NCI-H524 (cell line): ENCODE measurements at regions not wholly inside any gene's neighbourhood (a gene's known extent, or its start where the extent isn't known, plus 50 kb on each side); places are given as distances from the start of the nearest gene placed in this dataset.
"Not testable (repeated sequence)": the region's sequence is repeated elsewhere in the genome, so short reads cannot be mapped to it uniquely, and the experiment has no call there.

Source experiments
- DNase-seq, 2 experiments: peaks; one replicate each; lab custom pipeline; 2025; lab: John Stamatoyannopoulos, UW

DNA sequence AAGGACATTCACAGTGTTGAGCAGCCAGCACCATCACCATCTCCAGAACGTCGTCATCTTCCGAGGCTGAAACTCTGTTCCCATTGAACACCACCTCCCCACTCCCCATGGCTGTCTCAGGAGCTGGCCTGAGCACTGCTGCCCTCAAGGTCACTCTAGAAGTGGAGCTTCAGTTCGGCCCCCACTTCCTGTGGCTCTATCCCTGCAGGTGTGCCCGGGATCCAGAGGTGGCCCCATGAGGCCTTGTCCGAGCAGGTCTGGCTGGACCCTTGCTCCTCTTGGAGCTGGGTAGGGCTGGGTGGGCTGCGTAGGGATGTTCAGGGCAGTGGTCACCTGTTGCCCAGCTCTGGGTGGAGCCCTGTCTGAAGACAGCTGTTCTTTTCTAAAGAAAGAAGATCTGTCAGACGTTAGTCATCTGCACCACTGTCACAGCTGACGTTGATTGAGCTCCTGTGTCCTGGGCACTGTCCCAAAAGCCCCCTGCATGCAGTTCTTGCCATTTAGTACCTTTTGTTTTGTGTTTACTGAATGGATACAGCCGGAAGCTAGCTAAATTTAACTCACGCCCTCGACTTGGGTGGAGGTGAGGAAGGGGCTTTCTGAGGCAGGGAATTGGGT lies 75.5 kb upstream of the CLDN5 start:
- DNase-seq: no peak

DNA sequence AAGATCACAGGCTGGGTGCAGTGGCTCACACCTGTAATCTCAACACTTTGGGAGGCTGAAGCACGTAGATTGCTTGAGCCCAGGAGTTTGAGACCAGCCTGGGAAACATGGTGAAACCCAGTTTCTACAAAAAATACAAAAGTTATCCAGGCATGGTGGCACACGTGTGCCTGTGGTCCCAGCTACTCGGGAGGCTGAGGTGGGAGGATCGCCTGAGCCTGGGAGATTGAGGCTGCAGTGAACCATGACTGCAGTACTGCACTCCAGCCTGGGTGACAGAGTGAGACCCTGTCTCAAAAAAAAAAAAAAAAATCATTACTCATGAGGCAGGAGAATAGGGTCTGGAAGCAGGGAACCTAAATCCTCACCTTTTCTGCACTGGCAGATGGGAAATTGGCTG lies 79.1 kb upstream of the CLDN5 start:
- DNase-seq: not testable (repeated sequence)

- DNase-seq: no peak
Observed at GRCh38 chr22:19603767-19604166, 79.6 kb upstream of the CLDN5 start.

DNA sequence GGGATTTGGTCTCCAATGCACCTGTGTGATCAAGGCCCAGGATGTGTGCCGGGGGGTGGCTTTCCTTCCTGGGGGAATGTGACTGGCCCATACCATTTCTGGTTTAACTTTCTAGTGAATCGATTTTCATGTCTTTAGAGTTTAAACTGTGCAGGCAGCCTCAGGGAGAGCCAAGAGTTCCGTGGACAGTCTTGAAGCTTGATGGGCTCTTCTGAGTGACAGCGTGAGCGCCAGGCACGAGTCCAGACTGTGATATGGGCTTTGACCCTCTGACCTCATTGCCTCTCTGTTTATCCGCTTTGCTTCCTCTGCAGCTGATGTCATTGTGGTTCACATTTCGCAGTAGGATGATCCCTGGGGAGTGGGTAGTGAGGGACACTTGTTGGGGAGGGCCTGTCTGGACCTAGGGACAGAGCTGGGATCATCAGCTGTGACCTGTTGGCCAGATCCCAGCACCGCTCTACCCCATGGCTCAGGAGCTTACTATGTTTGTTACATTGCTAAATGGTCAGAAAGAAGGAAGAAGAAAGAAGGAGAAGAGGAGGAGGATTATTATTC lies 80.6 kb upstream of the CLDN5 start:
- DNase-seq: no peak

- no peak for DNase-seq
Observed at GRCh38 chr22:19605508-19606331, 81.5 kb upstream of the CLDN5 start.

GRCh38 chr22:19606332-19607191 lies 82.4 kb upstream of the CLDN5 start:
- no peak for DNase-seq

- DNase-seq: no peak
Observed at GRCh38 chr22:19607192-19608002, 83.2 kb upstream of the CLDN5 start.

- DNase-seq: no peak
Observed at GRCh38 chr22:19608003-19608690, 83.9 kb upstream of the CLDN5 start.

GRCh38 chr22:19609753-19610152 lies 85.5 kb upstream of the CLDN5 start:
- DNase-seq: not testable (repeated sequence)

DNA sequence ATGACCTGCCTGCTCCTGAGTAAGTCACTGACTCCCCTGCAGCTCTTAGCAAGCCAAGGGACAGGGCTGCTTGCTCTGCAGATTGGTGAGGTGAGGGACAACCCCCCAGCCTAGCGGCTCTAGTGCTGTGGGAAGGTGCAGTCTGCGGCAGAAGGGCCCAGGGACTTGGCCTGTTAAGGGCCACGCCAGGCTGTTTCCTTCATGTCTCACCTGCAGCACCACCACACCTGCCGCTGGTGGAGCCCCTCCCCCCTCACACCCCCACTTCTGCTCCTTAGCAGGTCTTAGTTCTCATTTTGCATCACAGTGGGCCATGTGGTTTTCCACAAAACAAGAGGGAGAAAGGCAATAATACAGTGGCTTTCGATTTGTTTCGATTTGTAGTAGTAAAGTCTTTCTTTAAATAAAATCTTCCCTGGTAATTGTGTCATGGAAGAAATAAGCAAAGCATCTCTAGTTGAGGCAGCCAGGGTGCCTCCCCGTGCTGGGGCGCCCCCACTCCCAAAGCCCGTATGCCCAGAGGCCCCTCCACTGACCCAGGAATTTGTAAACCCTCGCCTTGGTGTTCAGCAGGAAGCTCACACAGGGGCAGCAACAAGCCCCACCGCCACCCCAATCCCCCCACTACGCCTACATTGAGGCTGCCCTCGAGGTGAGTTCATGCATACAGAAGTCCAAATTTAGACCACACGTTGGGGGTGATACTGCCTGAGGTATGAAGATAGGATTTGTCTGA lies 86.5 kb upstream of the CLDN5 start:
- DNase-seq: no peak

DNA sequence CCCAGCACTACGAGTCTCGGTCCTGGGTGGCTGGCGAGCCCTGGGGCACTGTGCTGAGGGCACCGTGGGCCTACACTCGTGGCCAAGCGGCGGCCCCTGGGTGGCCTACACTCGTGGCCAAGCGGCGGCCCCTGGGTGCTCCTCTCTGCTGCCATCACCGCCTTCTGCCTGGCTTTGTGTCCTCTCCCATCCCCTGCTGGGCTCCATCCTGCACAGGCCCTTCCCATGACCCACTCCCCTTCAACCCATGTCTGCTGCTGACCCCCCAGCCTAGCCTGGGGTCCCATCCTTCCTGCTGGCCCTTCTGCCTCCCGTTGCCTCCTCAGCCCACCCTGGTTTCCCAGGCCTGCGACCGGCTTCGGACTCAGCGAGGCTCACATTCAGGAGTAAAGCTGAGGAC lies 87.4 kb upstream of the CLDN5 start:
- DNase-seq: no peak

- no peak for DNase-seq
Observed at GRCh38 chr22:19612866-19613572, 88.8 kb upstream of the CLDN5 start.

DNA sequence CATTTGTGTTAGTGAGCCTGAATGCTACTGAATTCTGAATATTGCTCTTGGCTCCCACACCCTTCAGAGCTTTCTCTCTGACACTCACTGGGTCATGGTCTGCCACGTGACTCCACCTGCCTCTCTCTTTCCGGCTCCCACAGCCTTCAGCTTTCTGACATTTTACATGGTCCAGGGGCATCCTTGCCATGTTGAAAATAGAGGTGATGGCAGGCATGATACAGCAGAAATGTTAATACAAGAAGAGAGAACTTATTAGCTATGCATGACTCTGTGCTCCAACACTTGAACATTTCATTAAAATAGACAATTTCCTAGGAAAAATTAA lies 90.3 kb upstream of the CLDN5 start:
- no peak for DNase-seq

GRCh38 chr22:19615001-19615461 lies 90.8 kb upstream of the CLDN5 start:
- DNase-seq: peak in 1 of 2 experiments; percentile 7

DNA sequence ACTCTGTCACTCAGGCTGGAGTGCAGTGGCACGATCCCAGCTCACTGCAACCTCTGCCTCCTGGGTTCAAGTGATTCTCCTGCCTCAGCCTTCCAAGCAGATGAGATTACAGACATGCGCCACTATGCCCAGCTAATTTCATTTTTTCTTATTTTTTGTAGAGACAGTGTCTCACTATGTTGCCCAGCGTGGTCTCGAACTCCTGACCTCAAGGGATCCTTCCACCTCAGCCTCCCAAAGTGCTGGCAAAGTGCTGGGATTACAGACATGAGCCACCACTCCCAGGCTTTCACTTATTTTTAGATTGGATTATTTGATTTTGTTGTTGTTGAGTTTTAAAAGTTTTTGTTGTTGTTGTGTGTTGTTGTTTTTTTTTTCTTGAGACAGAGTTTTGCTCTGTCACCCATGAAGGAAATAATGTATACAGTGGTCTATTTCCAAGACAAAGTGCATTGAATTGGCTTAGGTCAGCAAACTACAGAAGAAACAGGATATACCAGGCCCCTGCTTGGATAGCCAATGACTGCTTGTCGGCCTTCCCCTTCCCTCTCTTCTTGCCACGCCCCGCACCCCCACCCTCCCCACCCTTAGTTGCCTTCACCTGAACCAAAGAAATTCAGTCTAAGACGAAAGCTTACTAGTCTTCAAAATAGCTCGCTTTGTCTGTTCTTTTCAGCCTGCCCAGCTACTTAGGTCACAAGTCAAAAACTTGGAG lies 91.8 kb upstream of the CLDN5 start:
- no peak for DNase-seq

DNA sequence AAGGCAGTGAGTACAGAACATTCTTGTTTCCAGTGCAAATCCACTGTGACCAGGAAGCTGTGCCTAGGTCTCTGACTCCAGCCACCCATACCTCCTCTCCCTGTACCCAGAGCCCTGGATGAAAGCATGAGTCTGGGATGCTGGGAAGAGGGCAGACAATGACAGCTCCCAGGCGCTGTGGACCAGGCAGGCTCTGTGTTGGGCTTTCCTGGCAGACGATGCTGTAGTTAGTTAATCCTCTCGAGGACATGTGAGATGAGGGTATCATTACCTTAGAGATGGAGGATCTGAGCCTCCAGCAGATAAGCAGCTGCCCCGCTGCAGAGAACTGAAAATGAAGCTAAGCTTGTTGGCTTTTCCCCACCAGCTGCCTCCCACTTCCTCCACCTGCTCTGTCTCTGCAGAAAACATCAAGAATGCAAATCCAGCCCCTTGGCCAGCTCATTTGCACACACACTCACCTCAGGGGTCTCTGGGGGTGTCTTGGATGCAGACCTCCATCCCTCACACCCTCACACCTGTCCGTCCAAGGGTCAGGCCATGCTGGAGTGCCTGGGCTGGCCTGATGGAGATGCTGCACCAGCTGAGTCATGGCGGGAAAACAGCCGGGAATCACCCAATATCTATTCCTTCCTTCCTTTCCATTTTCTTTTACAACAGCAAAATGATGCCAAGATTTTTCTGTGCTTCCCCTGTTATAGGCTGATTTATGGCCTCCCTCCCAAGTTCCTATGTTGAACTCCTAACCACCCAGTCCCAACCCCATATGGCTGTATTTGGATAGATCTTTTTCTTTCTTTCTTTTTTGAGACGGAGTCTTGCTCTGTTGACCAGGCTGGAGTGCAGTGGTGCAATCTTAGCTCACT lies 94.9 kb upstream of the SEPTIN5 start:
- DNase-seq: peak; percentile 88 to 97

- DNase-seq: peak in 1 of 2 experiments; percentile 30
Observed at GRCh38 chr22:19620742-19621371, 93.4 kb upstream of the SEPTIN5 start.
